Liver (tissue), 8 donors: ENCODE measurements at regions not wholly inside any gene's neighbourhood (a gene's known extent, or its start where the extent isn't known, plus 50 kb on each side); places are given as distances from the start of the nearest gene placed in this dataset.

Experiments used
- DNase-seq: peaks from one replicate; pipeline ENCODE4 v3.0.0-alpha.2; 2017; ENCODE audit warnings: low spot score
- H3K27ac ChIP-seq, 2 donors: one replicate each; pipeline ENCODE4 v1.7.0; 2013; ENCODE audit warnings: inconsistent platforms in 2 of 2, low read length in 2 of 2, control low read depth in 1 of 2, low read depth in 1 of 2, mild to moderate bottlenecking in 1 of 2
- H3K27me3 ChIP-seq, 4 donors: one replicate each; pipeline versions ENCODE4 v1.6.1 to v1.7.0; 2013; ENCODE audit warnings: low read length in 3 of 4, inconsistent platforms in 1 of 4, mild to moderate bottlenecking in 1 of 4, moderate library complexity in 1 of 4; ENCODE audit not compliant: control insufficient read depth in 4 of 4, insufficient read depth in 4 of 4
- H3K36me3 ChIP-seq, 4 donors: one replicate each; pipeline versions ENCODE4 v1.6.1 to v1.7.0; 2013; ENCODE audit warnings: low read length in 3 of 4, mild to moderate bottlenecking in 3 of 4, low read depth in 1 of 4, moderate library complexity in 1 of 4; ENCODE audit not compliant: control insufficient read depth in 4 of 4, insufficient read depth in 3 of 4
- H3K4me1 ChIP-seq, 4 donors: one replicate each; pipeline versions ENCODE4 v1.6.1 to v1.7.0; 2013; ENCODE audit warnings: low read length in 3 of 4, mild to moderate bottlenecking in 3 of 4, moderate library complexity in 1 of 4; ENCODE audit not compliant: control insufficient read depth in 4 of 4, insufficient read depth in 4 of 4
- H3K4me3 ChIP-seq, 3 donors: one replicate each; pipeline versions ENCODE4 v1.6.1 to v1.7.0; 2013; ENCODE audit warnings: low read length in 3 of 3, control low read depth in 1 of 3, low read depth in 1 of 3, mild to moderate bottlenecking in 1 of 3
- H3K9ac ChIP-seq, 2 donors: one replicate each; pipeline ENCODE4 v1.7.0; 2013; ENCODE audit warnings: low read length in 2 of 2, mild to moderate bottlenecking in 2 of 2, moderate library complexity in 2 of 2, control low read depth in 1 of 2, low read depth in 1 of 2
- H3K9me3 ChIP-seq, 4 donors: one replicate each; pipeline versions ENCODE4 v1.6.1 to v1.7.0; 2013; ENCODE audit warnings: low read length in 3 of 4; ENCODE audit not compliant: control insufficient read depth in 4 of 4
- ATF3 ChIP-seq: IDR thresholded peaks from 2 replicates; pipeline ENCODE4 v1.6.1; 2016; ENCODE audit warnings: antibody characterized with exemption
- CTCF ChIP-seq: fragments of 150-350 bp; IDR thresholded peaks from 2 replicates; pipeline ENCODE4 v1.5.1; 2017; ENCODE audit warnings: improper control_type of control experiment, low read depth, low read length; ENCODE audit not compliant: missing input control
- EGR1 ChIP-seq, 2 donors: IDR thresholded peaks; 2 replicates each; pipeline ENCODE4 v1.6.1; 2016 to 2018; ENCODE audit warnings: antibody characterized with exemption in 2 of 2, low read depth in 2 of 2
- FOXA1 ChIP-seq: IDR thresholded peaks from 2 replicates; pipeline ENCODE4 v1.6.1; 2016; ENCODE audit warnings: antibody characterized with exemption
- FOXA2 ChIP-seq: IDR thresholded peaks from 2 replicates; pipeline ENCODE4 v1.6.1; 2016; ENCODE audit warnings: antibody characterized with exemption
- GABPA ChIP-seq, 2 donors: IDR thresholded peaks in 1 of 2; conservative IDR thresholded peaks in 1 of 2; 2 replicates each; pipeline ENCODE4 v1.6.1; 2016; ENCODE audit warnings: antibody characterized with exemption in 2 of 2, mild to moderate bottlenecking in 1 of 2, moderate library complexity in 1 of 2
- HNF4A ChIP-seq, 2 donors: conservative IDR thresholded peaks; 2 replicates each; pipeline ENCODE4 v1.6.1; 2016; ENCODE audit warnings: antibody characterized with exemption in 2 of 2, mild to moderate bottlenecking in 2 of 2
- HNF4G ChIP-seq: IDR thresholded peaks from 2 replicates; pipeline ENCODE4 v1.6.1; 2016; ENCODE audit warnings: antibody characterized with exemption
- MAX ChIP-seq: IDR thresholded peaks from 2 replicates; pipeline ENCODE4 v1.6.1; 2016; ENCODE audit warnings: antibody characterized with exemption
- NR2F2 ChIP-seq: IDR thresholded peaks from 2 replicates; pipeline ENCODE4 v1.6.1; 2016; ENCODE audit warnings: antibody characterized with exemption
- RAD21 ChIP-seq, 2 donors: IDR thresholded peaks; 2 replicates each; pipeline ENCODE4 v1.6.1; 2016; ENCODE audit warnings: antibody characterized with exemption in 2 of 2, mild to moderate bottlenecking in 2 of 2
- REST ChIP-seq: IDR thresholded peaks from 2 replicates; pipeline ENCODE4 v1.6.1; 2016; ENCODE audit warnings: antibody characterized with exemption, mild to moderate bottlenecking
- RXRA ChIP-seq, 2 donors: IDR thresholded peaks; 2 replicates each; pipeline ENCODE4 v1.6.1; 2017 to 2018; ENCODE audit warnings: antibody characterized with exemption in 2 of 2, mild to moderate bottlenecking in 1 of 2
- TAF1 ChIP-seq: conservative IDR thresholded peaks from 2 replicates; pipeline ENCODE4 v1.6.1; 2016; ENCODE audit warnings: antibody characterized with exemption, mild to moderate bottlenecking
- YY1 ChIP-seq: IDR thresholded peaks from 2 replicates; pipeline ENCODE4 v1.6.1; 2016; ENCODE audit warnings: antibody characterized with exemption, mild to moderate bottlenecking
- ZBTB33 ChIP-seq: IDR thresholded peaks from 2 replicates; pipeline ENCODE4 v1.6.1; 2016; ENCODE audit warnings: antibody characterized with exemption
- WGBS: extraction: QIAGEN DNeasy Blood & Tissue Kit; methylation state at CpG from one replicate; pipeline ENCODE4 v1.1.7; 2013; 5-methylcytosine and 5-hydroxymethylcytosine counted together
- donor health status: healthy.
- donor health status: healthy.
- donor health status: healthy.
- donor health status: healthy.
- donor health status: healthy.

GRCh38 chr1:63157085-63157484, 165.3 kb upstream of the FOXD3 start:
- WGBS: 91% methylated on average over 5 of the region's 5 CpGs
- H3K4me1 ChIP-seq: no peaks in the 10 kb centered on the region
- no peaks in the 10 kb centered on the region for H3K9me3 ChIP-seq
- no peak for DNase-seq
- peaks cover 0 to 3% (median 0%) of the 10 kb centered on the region in 4 donors for H3K27me3 ChIP-seq
- H3K27ac ChIP-seq: no peak overlapping the region
- H3K36me3 ChIP-seq: no peaks in the 10 kb centered on the region
- no peak overlapping the region for H3K4me3 ChIP-seq
- H3K9ac ChIP-seq: no peak overlapping the region
- TF ChIP-seq HNF4G (no peak), TAF1 (no peak), ZBTB33 (no peak), YY1 (no peak), ATF3 (no peak), NR2F2 (no peak), CTCF (no peak), HNF4A (conservative IDR thresholded peaks at IDR 0.05) (no peak)

- no peaks in the 10 kb centered on the region for H3K4me1 ChIP-seq
- H3K9me3 ChIP-seq: no peaks in the 10 kb centered on the region
- WGBS: 79% methylated on average over 6 of the region's 6 CpGs
- no peak for TF ChIP-seq RAD21 (IDR thresholded peaks at IDR 0.05)
- TF ChIP-seq FOXA2: no peak
- TF ChIP-seq TAF1: no peak
- TF ChIP-seq HNF4G: no peak
- TF ChIP-seq YY1: no peak
- TF ChIP-seq GABPA (IDR thresholded peaks at IDR 0.05 in 1 of 2, conservative IDR thresholded peaks at IDR 0.05 in 1 of 2): no peak
- no peak for DNase-seq
- H3K36me3 ChIP-seq: no peaks in the 10 kb centered on the region
- H3K4me3 ChIP-seq: no peak overlapping the region
- peaks cover 0 to 4% (median 0%) of the 10 kb centered on the region in 4 donors for H3K27me3 ChIP-seq
- H3K9ac ChIP-seq: no peak overlapping the region
- no peak overlapping the region for H3K27ac ChIP-seq
These were observed 153.3 kb upstream of the FOXD3 start for GRCh38 chr1:63169057-63169456.

- no peaks in the 10 kb centered on the region for H3K27me3 ChIP-seq
- H3K36me3 ChIP-seq: no peaks in the 10 kb centered on the region
- H3K4me1 ChIP-seq: no peaks in the 10 kb centered on the region
- no peaks in the 10 kb centered on the region for H3K9me3 ChIP-seq
- no peak overlapping the region for H3K27ac ChIP-seq
- H3K4me3 ChIP-seq: no peak overlapping the region
- no peak for DNase-seq
- 79% methylated on average over 1 of the region's 1 CpG for WGBS
- H3K9ac ChIP-seq: no peak overlapping the region
- TF ChIP-seq EGR1 (IDR thresholded peaks at IDR 0.05; ENCODE audit: low read depth in 2 of 2) (no peak), HNF4G (no peak), MAX (no peak), FOXA2 (no peak), CTCF (no peak), HNF4A (conservative IDR thresholded peaks at IDR 0.05) (no peak), REST (no peak), RXRA (IDR thresholded peaks at IDR 0.05) (no peak), TAF1 (no peak), FOXA1 (no peak), NR2F2 (no peak), YY1 (no peak)
These were observed 149.2 kb upstream of the FOXD3 start for GRCh38 chr1:63173161-63173560.
